Astrocyte (in vitro differentiated cells and primary cell): ENCODE measurements at regions not wholly inside any gene's neighbourhood (a gene's known extent, or its start where the extent isn't known, plus 50 kb on each side); places are given as distances from the start of the nearest gene placed in this dataset.

Source experiments
- DNase-seq: peaks from one replicate; pipeline ENCODE4 v3.0.0-alpha.2; 2010; ENCODE audit warnings: low read depth
- FAIRE-seq: peaks from 2 replicates; lab custom pipeline; 2011; peaks lifted over from hg19 to GRCh38; lab: Jason Lieb, UNC
- H2AFZ ChIP-seq: 2 replicates; pipeline ENCODE4 v1.6.0; 2012; ENCODE audit warnings: low read depth, low read length, inconsistent platforms
- H3K27ac ChIP-seq: 2 replicates; pipeline ENCODE4 v1.5.1; 2011; ENCODE audit warnings: low read depth, low read length, inconsistent platforms
- H3K27me3 ChIP-seq: 2 replicates; pipeline ENCODE4 v1.6.0; 2011; ENCODE audit warnings: low read length, inconsistent platforms; ENCODE audit not compliant: insufficient read depth
- H3K36me3 ChIP-seq: 2 replicates; pipeline ENCODE4 v1.5.1; 2011; ENCODE audit warnings: low read length, inconsistent platforms; ENCODE audit not compliant: insufficient read depth
- H3K4me1 ChIP-seq: 2 replicates; pipeline ENCODE4 v1.5.1; 2011; ENCODE audit warnings: low read length, inconsistent platforms; ENCODE audit not compliant: insufficient read depth
- H3K4me2 ChIP-seq: 2 replicates; pipeline ENCODE4 v1.6.0; 2012; ENCODE audit warnings: low read length, inconsistent platforms
- H3K4me3 ChIP-seq: 2 replicates; pipeline ENCODE4 v1.5.1; 2011; ENCODE audit warnings: low read depth, mild to moderate bottlenecking, low read length, inconsistent platforms; ENCODE audit not compliant: insufficient read depth
- H3K79me2 ChIP-seq: 2 replicates; pipeline ENCODE4 v1.6.0; 2012; ENCODE audit warnings: mild to moderate bottlenecking, low read length, inconsistent platforms; ENCODE audit not compliant: insufficient read depth
- H3K9ac ChIP-seq: 2 replicates; pipeline ENCODE4 v1.6.0; 2012; ENCODE audit warnings: mild to moderate bottlenecking, low read length, inconsistent platforms
- H3K9me3 ChIP-seq: 2 replicates; pipeline ENCODE4 v1.5.1; 2012; ENCODE audit warnings: low read depth, mild to moderate bottlenecking, low read length, inconsistent platforms; ENCODE audit not compliant: insufficient read depth
- H4K20me1 ChIP-seq: 2 replicates; pipeline ENCODE4 v1.6.0; 2012; ENCODE audit warnings: low read length, inconsistent platforms; ENCODE audit not compliant: insufficient read depth
- H3K27ac Mint-ChIP-seq: one replicate; pipeline ENCODE4 v1.8.0; 2021; ENCODE audit warnings: mild to moderate bottlenecking, mixed read lengths; ENCODE audit not compliant: unreplicated experiment
- H3K27me3 Mint-ChIP-seq: one replicate; pipeline ENCODE4 v1.8.0; 2021; ENCODE audit warnings: low read depth, mixed read lengths; ENCODE audit not compliant: unreplicated experiment
- H3K36me3 Mint-ChIP-seq: one replicate; pipeline ENCODE4 v1.8.0; 2021; ENCODE audit warnings: low read depth, mixed read lengths; ENCODE audit not compliant: unreplicated experiment
- H3K4me1 Mint-ChIP-seq: one replicate; pipeline ENCODE4 v1.8.0; 2021; ENCODE audit warnings: low read depth, mixed read lengths; ENCODE audit not compliant: unreplicated experiment
- H3K4me3 Mint-ChIP-seq: one replicate; pipeline ENCODE4 v1.8.0; 2021; ENCODE audit warnings: mild to moderate bottlenecking, moderate library complexity, mixed read lengths; ENCODE audit not compliant: unreplicated experiment
- H3K9me3 Mint-ChIP-seq: one replicate; pipeline ENCODE4 v1.8.0; 2021; ENCODE audit warnings: mild to moderate bottlenecking, mixed read lengths; ENCODE audit not compliant: unreplicated experiment
- EZH2 ChIP-seq: IDR thresholded peaks from 2 replicates; pipeline ENCODE4 v1.6.1; 2012; ENCODE audit warnings: mild to moderate bottlenecking, low read length, inconsistent platforms; ENCODE audit not compliant: insufficient read depth
- TF ChIP-seq, protein P1 (sequence below): IDR thresholded peaks from 2 replicates; pipeline ENCODE4 v1.5.1; 2011; ENCODE audit warnings: low read depth, mild to moderate bottlenecking, inconsistent platforms, low read length, moderate library complexity; ENCODE audit not compliant: insufficient read depth

DNA sequence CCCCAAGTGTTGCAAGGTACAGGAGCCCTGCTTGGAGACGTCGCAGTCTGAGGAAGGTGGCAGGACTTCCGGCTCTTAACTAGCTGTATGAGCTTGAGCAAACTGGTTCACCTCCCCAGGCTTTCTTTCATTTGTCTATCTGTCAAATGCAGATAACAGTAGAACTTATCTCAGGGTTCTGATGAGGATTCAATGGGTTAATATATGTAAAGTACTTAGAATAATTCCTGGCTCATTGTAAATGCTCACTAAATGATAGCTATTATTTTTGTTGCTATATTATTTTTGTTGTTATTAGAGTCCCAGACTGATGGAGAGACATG lies 108.5 kb upstream of the IPO9 start:
- Histone ChIP-seq H3K4me1 (peaks cover 55% of the 10 kb centered on the region), H3K4me3 (no peak overlapping the region), H3K27ac (peak overlapping the region; percentile 68), H3K9ac (peak overlapping the region; percentile 56), H4K20me1 (peaks cover 31% of the 10 kb centered on the region), H3K9me3 (no peaks in the 10 kb centered on the region), H3K27me3 (no peaks in the 10 kb centered on the region), H2AFZ (no peak overlapping the region), H3K36me3 (peaks cover 35% of the 10 kb centered on the region), H3K79me2 (peaks cover 93% of the 10 kb centered on the region), H3K4me2 (peak overlapping the region; percentile 40)
- Mint-ChIP-seq H3K36me3 (peaks cover 21% of the 10 kb centered on the region), H3K9me3 (no peaks in the 10 kb centered on the region), H3K4me3 (no peak overlapping the region), H3K4me1 (peaks cover 51% of the 10 kb centered on the region), H3K27me3 (no peaks in the 10 kb centered on the region), H3K27ac (peak overlapping the region; percentile 62)
- TF ChIP-seq EZH2 = no peak
- TF ChIP-seq, protein P1, sequence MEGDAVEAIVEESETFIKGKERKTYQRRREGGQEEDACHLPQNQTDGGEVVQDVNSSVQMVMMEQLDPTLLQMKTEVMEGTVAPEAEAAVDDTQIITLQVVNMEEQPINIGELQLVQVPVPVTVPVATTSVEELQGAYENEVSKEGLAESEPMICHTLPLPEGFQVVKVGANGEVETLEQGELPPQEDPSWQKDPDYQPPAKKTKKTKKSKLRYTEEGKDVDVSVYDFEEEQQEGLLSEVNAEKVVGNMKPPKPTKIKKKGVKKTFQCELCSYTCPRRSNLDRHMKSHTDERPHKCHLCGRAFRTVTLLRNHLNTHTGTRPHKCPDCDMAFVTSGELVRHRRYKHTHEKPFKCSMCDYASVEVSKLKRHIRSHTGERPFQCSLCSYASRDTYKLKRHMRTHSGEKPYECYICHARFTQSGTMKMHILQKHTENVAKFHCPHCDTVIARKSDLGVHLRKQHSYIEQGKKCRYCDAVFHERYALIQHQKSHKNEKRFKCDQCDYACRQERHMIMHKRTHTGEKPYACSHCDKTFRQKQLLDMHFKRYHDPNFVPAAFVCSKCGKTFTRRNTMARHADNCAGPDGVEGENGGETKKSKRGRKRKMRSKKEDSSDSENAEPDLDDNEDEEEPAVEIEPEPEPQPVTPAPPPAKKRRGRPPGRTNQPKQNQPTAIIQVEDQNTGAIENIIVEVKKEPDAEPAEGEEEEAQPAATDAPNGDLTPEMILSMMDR = no peak
- DNase-seq (no peak), FAIRE-seq (no peak)

DNA sequence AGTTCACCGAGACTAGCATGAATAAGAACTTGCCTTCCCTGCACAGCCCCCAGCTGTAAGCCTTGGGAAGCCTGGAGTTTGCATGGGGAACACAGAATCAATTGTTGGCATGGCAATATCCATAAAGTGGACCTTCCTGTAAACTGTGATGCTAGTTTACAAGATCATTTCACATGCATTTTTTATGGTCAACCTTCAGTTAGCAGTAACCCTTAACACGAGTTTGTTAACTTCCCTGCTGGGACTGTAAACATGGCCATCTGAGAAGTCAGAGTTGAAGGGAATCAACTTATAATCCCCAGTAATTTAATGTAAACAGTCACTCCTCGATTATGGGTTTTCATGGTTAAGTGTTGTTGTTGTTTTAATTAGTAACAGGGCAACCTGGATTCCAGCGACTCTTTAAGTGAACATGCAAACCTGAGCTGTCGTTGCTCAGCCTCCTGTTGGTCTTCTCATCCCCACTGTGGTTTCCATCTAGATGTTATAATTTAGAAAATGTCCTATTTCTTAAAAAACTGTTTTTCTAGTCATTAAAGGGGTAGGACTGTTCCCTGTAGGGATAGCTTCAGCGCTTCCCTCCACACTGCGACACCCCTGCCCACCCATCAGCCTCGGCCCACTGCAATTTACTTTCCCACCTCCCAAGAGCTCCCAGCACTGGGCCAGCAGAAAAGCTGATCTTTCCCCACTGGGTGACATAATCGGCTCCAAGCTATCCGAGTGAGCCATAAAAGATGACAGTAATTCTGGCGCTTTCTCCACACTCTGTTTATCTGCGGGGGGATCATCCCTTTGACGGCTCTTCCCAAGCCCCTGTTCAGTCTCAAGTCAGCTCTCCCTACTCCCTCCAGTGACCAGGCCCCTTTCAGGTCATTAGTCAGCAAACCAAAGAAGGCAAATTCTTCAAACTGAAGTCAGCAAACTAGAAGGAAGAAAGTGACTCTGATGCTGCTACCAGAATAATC lies 107.6 kb upstream of the IPO9 start:
- Histone ChIP-seq H3K27ac (peak overlapping the region; percentile 68), H3K27me3 (no peaks in the 10 kb centered on the region), H2AFZ (no peak overlapping the region), H3K4me1 (peaks cover 47% of the 10 kb centered on the region), H3K9me3 (no peaks in the 10 kb centered on the region), H3K36me3 (peaks cover 29% of the 10 kb centered on the region), H4K20me1 (peaks cover 35% of the 10 kb centered on the region), H3K4me3 (no peak overlapping the region), H3K4me2 (peak overlapping the region; percentile 43), H3K79me2 (peaks cover 93% of the 10 kb centered on the region), H3K9ac (peak overlapping the region; percentile 56)
- DNase-seq (peak; percentile 76), FAIRE-seq (no peak)
- Mint-ChIP-seq H3K36me3 (peaks cover 21% of the 10 kb centered on the region), H3K4me3 (no peak overlapping the region), H3K27me3 (no peaks in the 10 kb centered on the region), H3K9me3 (no peaks in the 10 kb centered on the region), H3K27ac (peak overlapping the region; percentile 55), H3K4me1 (peaks cover 43% of the 10 kb centered on the region)
- TF ChIP-seq, protein P1 = no peak
- no peak for TF ChIP-seq EZH2
